ENCODE measurements at regions not wholly inside any gene's neighbourhood (a gene's known extent, or its start where the extent isn't known, plus 50 kb on each side); places are given as distances from the start of the nearest gene placed in this dataset.
"Not testable (repeated sequence)": the region's sequence is repeated elsewhere in the genome, so short reads cannot be mapped to it uniquely, and the experiment has no call there.

- Histone ChIP-seq H3K4me2 (ENCODE audit: low read length) (no peak overlapping the region), H3F3A (ENCODE audit: insufficient read depth, low read length, poor library complexity, severe bottlenecking) (no peaks in the 10 kb centered on the region), H2AFZ (ENCODE audit: low read depth, low read length) (no peak overlapping the region), H3K79me2 (replicated peaks; ENCODE audit: insufficient read depth, low read length) (no peaks in the 10 kb centered on the region), H3K4me3 (ENCODE audit: low read length) (no peak overlapping the region), H3K9me3 (ENCODE audit: low read length) (no peaks in the 10 kb centered on the region), H3K9ac (ENCODE audit: low read length) (no peak overlapping the region), H3K27me3 (ENCODE audit: insufficient read depth, low read depth, low read length) (no peaks in the 10 kb centered on the region), H4K20me1 (ENCODE audit: insufficient read depth) (no peaks in the 10 kb centered on the region), H3K36me3 (ENCODE audit: insufficient read depth, low read length) (no peaks in the 10 kb centered on the region), H3K9me2 (ENCODE audit: insufficient read depth, low read length) (no peaks in the 10 kb centered on the region), H3K27ac (ENCODE audit: low read length) (no peak overlapping the region)
- TF ChIP-seq POLR2AphosphoS5 (IDR thresholded peaks at IDR 0.05) (no peak), CTCF (IDR thresholded peaks at IDR 0.05; ENCODE audit: poor library complexity, severe bottlenecking) (no peak), EP300 (conservative IDR thresholded peaks at IDR 0.05; ENCODE audit: poor library complexity, severe bottlenecking) (no peak), MXI1 (conservative IDR thresholded peaks at IDR 0.05; ENCODE audit: poor library complexity, severe bottlenecking) (no peak), EZH2 (IDR thresholded peaks at IDR 0.05; ENCODE audit: borderline replicate concordance, insufficient read depth, low read length, poor library complexity, severe bottlenecking) (no peak), REST (IDR thresholded peaks at IDR 0.05; ENCODE audit: borderline replicate concordance) (no peak), RAD21 (conservative IDR thresholded peaks at IDR 0.05) (no peak), TAF1 (IDR thresholded peaks at IDR 0.05; ENCODE audit: low read depth) (no peak), SMC3 (conservative IDR thresholded peaks at IDR 0.05; ENCODE audit: poor library complexity) (no peak)
Measured at GRCh38 chr5:87141544-87141943, 126.1 kb upstream of the RASA1 start.

- H3K4me2 ChIP-seq (ENCODE audit: low read length); H3K36me3 ChIP-seq (ENCODE audit: insufficient read depth, low read length); H3K4me3 ChIP-seq (ENCODE audit: low read length); H3F3A ChIP-seq (ENCODE audit: insufficient read depth, low read length, poor library complexity, severe bottlenecking); H3K9me3 ChIP-seq (ENCODE audit: low read length); H3K9ac ChIP-seq (ENCODE audit: low read length); H3K27me3 ChIP-seq (ENCODE audit: insufficient read depth, low read depth, low read length); H3K79me2 ChIP-seq (replicated peaks; ENCODE audit: insufficient read depth, low read length); H4K20me1 ChIP-seq (ENCODE audit: insufficient read depth); H3K9me2 ChIP-seq (ENCODE audit: insufficient read depth, low read length); H3K27ac ChIP-seq (ENCODE audit: low read length); H2AFZ ChIP-seq (ENCODE audit: low read depth, low read length): not testable (repeated sequence)
Measured at GRCh38 chr5:87145853-87146252, 121.8 kb upstream of the RASA1 start.

- no peaks in the 10 kb centered on the region for H4K20me1 ChIP-seq (ENCODE audit: insufficient read depth)
- H3K27ac ChIP-seq (ENCODE audit: low read length): no peak overlapping the region
- no peaks in the 10 kb centered on the region for H3K79me2 ChIP-seq (replicated peaks; ENCODE audit: insufficient read depth, low read length)
- TF ChIP-seq REST (IDR thresholded peaks at IDR 0.05; ENCODE audit: borderline replicate concordance) (no peak), EZH2 (IDR thresholded peaks at IDR 0.05; ENCODE audit: borderline replicate concordance, insufficient read depth, low read length, poor library complexity, severe bottlenecking) (no peak), POLR2AphosphoS5 (IDR thresholded peaks at IDR 0.05) (no peak), SMC3 (conservative IDR thresholded peaks at IDR 0.05; ENCODE audit: poor library complexity) (no peak), RAD21 (conservative IDR thresholded peaks at IDR 0.05) (no peak), TAF1 (IDR thresholded peaks at IDR 0.05; ENCODE audit: low read depth) (no peak), CTCF (IDR thresholded peaks at IDR 0.05; ENCODE audit: poor library complexity, severe bottlenecking) (no peak), EP300 (conservative IDR thresholded peaks at IDR 0.05; ENCODE audit: poor library complexity, severe bottlenecking) (no peak), MXI1 (conservative IDR thresholded peaks at IDR 0.05; ENCODE audit: poor library complexity, severe bottlenecking) (no peak)
- H3K27me3 ChIP-seq (ENCODE audit: insufficient read depth, low read depth, low read length): no peaks in the 10 kb centered on the region
- no peaks in the 10 kb centered on the region for H3K9me3 ChIP-seq (ENCODE audit: low read length)
- no peak overlapping the region for H3K9ac ChIP-seq (ENCODE audit: low read length)
- no peak overlapping the region for H2AFZ ChIP-seq (ENCODE audit: low read depth, low read length)
- no peak overlapping the region for H3K4me2 ChIP-seq (ENCODE audit: low read length)
- H3K9me2 ChIP-seq (ENCODE audit: insufficient read depth, low read length): no peaks in the 10 kb centered on the region
- H3K4me3 ChIP-seq (ENCODE audit: low read length): no peak overlapping the region
- no peaks in the 10 kb centered on the region for H3F3A ChIP-seq (ENCODE audit: insufficient read depth, low read length, poor library complexity, severe bottlenecking)
- no peaks in the 10 kb centered on the region for H3K36me3 ChIP-seq (ENCODE audit: insufficient read depth, low read length)
Measured at GRCh38 chr5:87147441-87147840, 120.2 kb upstream of the RASA1 start.

All from neural cell (in vitro differentiated cells).